HG02610 (cell line): ENCODE measurements at regions not wholly inside any gene's neighbourhood (a gene's known extent, or its start where the extent isn't known, plus 50 kb on each side); places are given as distances from the start of the nearest gene placed in this dataset.

ENCODE experiments used
- ATAC-seq: cut with Tn5 transposase; IDR thresholded peaks from one replicate; pipeline ENCODE4 v1.9.1; 2021; ENCODE audit warnings: mild to moderate bottlenecking, moderate library complexity; ENCODE audit not compliant: unreplicated experiment

DNA sequence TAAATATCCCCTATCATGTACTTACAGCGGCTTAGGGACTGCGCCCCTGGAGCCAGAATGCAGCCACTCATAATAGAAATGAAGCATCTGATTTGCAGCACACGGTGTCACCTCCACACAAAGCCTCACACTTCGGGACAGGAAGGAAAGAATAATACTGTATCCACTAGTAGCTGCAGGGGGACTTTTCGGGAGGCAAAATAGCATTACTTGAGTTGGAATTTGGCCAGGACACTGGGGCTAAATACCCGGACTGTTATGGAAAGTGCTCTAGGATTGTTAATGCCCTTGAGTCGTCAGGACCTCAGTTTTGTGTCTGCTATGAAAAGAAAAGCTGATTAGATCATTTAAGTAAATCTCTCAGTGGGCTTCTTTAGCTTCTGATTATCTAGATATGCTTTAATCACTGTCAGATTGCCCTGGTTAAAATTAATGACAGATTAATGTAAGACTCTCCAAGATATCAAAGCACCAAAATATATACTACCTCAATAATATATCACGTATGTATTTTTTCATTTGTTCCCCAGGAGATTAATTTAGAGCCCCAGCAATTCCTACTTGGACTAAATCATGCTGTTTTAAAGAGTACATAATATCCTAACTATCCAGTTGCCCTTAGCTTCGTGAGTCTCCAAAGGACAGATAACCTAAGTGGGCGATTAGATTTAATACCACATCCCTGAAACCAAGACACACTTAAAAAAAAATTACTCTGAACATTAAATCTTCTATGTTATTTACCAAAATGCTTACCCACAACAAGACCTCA, 173.0 kb upstream of the NEBL start:
- ATAC-seq, result no peak

DNA sequence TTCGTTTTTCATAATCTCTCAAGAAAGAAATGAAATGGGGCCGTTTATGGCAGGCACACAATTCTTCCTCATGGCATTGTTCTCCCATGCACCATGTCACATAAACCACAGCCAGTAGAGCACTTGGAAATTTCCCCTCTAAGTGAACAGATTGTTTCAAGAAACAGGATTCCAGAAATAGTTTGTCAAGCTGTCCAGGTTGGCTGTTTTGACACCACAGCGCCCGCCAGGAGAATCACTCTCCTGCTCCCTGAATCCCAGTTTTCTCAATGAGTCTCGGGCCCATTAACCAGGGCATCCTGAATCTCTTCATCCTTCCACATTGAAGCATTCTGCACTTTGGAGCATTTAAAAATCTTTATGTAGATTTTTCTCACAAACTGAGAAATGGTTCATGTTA, 172.2 kb upstream of the NEBL start:
- no peak for ATAC-seq

DNA sequence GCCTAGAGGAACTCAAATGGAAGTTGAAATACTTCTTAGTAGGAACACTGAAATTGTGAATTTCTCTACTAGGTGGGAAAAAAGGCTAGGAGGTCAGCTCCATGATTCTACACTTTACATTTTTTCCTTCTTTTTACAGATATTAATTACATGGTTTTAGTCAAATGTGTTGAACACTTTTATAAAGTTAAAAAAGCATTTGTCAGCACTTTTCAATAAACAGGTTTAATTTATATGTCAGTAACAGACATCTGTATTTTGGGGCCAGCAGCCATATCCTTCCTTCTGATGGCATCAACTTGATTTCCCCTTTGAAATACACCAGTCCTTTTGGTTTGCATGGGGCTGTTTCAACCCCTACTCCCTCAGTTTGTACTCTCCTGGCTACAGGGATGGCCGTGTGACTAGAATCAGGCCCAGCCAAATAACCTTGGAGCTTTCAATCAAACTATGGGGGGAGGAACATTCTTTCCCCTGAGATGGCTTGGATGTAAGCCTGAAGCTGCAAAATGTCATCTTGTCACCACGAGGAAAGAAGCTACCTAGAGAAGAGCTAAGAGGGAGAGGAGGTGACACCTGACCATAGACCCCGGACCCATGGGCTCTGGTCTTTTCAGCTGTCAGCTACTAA, 171.0 kb upstream of the NEBL start:
- ATAC-seq, result no peak

DNA sequence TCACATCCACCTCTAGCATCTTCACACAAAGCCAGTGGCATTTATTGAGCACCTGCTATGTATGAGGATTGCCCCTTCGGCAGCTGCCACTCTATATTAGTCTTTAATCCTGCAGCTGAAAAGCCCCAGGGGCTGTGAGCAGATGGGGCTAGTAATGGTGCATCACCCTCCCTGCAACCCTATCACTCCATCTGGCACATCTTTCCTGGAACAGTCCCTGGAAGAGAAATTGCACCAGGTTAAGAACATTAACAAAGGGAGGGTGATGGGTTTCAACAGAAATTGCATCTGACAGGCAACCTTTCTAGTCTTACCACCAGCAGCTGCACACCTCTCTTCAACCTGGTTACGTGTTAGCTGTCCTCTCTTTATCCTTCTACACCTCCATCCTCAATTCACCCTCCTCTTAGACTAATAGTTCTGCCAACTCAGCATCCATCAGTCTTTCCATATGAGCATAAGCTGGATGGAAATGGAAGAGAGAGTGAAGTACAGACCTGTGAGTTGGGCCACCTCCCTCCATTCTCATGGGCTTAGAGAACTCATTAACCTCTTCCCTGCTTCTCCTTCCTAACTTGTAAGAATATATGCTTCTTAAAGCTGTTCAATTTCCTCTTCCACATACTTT, 168.6 kb upstream of the NEBL start:
- no peak for ATAC-seq

DNA sequence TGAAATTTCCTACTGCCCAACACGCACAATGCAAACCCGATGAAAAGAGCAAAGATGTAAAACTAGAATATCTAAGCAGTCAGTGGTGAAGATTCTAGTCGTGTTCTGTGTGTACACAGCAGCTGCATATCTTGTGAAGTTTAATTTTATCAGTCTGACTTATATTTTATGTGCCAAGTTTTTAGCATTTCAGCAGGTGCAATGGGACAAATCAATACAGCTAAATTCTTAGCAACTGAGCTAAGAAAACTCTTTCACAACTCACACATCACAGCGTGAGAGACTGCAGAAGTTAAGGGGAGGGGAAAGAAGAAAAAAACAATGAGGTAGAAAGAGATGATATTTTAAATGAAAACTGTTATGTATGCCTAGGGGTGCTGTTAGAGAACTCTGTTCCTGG, 164.9 kb upstream of the NEBL start:
- ATAC-seq, result no peak

DNA sequence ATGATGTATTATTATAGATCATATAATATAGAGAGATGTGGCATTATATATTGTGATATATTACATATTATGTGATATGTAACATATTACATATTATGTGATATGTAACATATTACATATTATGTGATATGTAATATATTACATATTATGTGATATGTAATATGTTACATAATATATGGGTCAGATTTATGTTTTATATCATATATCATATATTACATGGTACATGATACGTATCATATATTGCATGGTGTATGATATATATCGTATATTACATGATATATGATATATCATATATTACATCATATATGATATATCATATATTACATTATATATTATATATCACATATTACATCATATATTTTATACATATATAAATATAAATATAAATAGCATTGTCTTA, 164.1 kb upstream of the NEBL start:
- no peak for ATAC-seq

DNA sequence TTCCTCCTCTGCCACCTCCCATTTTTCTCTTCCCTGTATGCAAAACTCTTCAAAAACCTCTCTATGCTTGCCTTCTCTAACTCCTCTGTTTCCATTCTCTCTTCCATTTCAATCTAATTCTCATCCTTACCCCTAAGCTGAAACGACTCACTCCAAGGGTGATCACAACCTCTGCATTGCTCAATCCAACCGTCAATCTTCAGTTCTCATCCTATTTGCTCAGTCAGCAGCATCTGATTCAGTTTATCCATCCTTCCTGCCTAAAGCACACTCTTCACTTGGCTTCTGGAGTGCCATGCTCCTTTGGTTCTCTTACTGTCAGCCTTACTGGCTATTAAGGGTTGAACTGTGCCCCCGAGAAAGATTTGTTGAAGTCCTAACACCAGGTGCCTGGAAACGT, 163.5 kb upstream of the NEBL start:
- ATAC-seq, result no peak

DNA sequence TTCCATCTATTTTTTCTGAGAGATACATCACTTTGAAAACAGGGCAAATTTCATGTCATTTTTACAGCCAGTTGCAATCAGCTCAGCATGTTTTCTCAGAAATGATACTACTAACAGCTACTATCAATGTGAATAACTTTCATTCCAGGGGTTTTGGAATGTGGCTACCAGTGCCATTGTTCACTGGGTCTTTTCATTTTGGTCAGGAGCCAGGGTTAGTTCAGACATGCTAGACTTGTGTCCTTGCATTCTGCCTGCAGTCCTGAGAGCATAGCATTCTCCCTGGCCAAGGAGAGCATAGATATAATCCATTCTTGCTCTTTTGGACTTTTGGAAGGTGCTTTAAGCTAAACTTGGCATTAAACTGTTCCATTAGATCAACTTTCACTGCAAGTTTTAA, 160.9 kb upstream of the NEBL start:
- ATAC-seq, result no peak

DNA sequence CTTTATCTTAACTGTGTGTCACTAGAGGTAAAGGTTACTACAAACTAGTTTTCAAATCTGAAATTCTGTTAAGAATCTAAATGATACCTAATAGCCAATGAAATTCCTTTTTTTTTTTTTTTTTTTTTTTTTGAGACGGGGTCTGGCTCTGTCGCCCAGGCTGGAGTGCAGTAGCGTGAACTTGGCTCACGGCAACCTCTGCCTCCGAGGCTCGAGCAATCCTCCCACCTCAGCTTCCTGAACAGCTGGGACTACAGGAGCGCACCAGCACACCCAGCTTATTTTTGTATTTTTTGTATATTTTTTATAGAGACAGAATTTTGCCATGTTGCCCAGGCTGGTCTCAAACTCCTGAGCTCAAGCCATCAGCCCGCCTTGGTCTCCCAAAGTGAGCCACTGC, 160.3 kb upstream of the NEBL start:
- no peak for ATAC-seq

DNA sequence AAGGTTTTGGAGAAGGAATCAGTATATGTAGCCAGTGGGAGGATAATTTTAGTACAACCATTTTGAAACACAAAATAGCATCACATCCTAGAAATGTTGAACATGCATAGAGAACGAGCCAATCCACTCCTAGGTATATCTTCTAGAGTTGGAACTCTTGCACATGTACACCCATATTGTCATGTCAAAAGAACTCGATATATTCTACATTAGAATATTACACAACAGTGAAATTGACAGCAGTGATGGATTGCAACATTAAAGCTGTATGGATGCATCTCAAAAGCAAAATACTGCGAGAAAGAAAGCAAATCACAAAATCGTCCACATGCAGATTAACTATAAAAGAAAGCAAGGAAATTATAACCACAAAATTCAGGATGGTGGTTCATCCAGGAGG, 159.3 kb upstream of the NEBL start:
- no peak for ATAC-seq

DNA sequence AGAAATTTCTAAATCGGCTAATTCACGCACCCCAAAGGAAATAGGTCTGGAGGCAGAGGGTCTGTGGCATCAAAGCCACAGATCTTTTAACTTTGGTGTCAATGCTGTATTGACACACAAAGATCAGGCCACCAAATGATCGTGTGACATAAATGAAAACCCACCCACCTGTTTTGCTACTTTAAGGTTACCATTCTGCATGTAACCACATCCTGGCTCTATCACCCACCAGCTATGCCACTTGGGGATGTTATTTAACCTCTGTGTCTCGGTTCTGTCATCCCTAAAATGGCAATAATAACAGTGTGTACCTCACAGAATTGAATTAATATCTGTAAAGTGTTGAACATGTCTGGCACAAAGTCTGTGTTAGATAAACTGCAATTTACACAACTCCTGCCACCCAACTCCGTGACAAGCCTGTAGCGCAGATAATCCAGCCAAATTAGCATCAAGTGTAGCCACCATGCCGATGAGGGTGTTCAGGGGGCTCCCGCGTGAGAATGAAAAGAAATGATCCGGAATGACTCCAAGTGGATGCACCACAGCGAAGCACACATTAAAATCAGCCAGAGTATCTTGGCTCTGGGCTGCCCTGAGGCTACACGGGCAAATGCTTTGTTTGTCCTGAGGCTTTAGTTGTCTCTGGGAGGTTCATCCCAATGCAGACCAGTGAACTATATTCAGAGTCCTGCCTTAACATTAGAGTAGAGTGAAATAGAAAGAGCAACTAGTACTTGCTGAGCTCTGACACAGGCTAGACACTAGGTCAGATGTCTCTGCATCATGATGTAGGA, 158.4 kb upstream of the NEBL start:
- no peak for ATAC-seq

DNA sequence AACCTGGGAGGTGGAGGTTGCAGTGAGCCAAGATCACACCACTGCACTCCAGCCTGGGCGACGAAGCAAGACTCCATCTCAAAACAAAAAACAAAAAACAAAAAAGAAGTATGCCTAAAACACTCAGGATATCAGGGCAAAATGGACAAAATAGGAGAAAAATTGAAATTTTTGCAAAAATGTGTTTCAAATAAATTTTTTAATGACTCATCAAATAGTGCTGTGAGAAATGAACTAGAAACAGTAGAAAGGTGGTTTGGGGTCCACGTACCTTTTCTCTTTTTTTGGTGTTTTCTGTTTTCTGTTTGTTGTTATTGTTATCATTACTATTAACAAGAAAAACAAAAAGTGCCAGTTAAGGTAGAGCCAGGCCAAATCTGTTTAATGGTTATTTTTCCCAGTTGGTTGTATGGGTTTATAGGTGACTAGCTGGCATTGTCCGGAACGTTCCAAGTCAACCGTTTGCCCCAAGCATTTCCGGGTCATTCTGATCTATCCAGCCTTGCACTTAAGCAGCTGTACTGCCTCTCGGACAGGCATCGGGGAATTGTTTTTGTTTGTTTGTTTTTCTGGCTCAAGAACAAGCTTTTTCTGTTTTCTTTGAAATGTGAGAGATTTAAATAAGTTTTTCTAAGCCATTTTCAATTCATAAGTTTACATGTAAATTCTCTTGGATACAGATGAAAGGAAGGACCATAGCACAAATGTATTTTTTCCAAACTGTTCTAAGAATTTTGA, 157.0 kb upstream of the NEBL start:
- ATAC-seq, result no peak

DNA sequence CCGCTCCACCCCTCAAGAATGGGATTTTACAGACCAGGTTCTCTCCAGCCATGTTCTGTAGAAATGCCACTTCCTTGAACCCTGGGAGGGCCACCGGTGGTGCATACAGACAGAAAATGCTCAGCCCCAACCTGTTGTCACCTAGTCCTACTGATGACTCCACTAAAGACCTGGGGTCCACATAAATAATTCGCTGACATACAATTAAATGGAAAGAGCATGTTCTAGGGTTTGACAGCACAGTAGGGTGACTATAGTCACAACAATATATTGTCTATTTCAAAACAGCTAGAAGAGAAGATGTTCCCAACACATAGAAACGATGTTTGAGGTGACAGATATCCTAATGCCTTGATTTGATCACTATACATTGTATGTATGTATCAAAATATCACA, 155.6 kb upstream of the NEBL start:
- ATAC-seq, result no peak

DNA sequence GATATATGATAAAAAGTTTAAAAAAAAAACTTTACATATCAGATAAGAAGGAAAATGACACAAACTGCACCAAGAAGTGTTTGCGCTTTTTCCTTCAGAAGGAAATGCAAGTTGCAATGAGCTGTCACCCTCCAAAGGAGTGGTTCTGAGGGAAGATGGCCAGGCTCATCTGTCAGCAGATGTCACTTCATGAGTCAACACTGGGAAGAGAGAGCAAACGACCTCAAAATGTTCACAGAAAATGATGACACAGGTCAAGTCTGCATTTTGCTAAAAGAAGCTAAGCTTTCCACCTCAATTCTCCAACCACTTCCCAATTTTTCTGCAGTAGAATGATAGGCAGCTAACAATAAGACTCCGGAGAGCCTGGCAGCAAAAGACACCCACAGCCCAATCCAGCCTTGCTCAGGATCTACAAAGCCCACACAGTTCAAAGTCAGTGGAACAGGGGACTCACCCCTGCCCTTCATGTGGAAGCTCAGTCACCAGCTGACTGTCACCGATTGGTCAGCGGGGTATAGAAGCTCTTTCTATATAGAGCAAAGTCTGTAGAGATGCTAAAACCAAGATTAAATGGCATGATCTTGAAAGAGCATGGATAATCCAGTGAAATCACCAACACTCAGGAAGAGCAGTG, 155.1 kb upstream of the NEBL start:
- ATAC-seq, result no peak

DNA sequence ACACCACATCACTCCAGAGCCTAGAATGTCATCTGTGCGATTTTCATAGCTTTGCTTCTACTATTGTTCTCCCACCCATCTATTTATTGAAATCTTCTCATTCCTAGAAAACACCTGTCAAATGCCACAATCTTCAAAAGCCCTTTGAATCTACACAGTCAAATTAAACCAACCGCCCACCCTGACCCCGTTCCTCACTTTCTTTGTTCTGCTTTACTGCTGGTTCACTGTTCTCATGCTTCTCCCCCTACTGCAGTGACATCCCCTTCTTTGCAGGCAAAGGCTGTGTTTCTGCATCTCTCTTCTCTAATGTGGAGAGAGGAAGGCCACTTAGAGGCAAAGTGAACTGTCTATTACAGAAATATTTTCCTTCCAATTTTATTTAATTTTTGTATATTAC, 152.4 kb upstream of the NEBL start:
- ATAC-seq, result no peak

DNA sequence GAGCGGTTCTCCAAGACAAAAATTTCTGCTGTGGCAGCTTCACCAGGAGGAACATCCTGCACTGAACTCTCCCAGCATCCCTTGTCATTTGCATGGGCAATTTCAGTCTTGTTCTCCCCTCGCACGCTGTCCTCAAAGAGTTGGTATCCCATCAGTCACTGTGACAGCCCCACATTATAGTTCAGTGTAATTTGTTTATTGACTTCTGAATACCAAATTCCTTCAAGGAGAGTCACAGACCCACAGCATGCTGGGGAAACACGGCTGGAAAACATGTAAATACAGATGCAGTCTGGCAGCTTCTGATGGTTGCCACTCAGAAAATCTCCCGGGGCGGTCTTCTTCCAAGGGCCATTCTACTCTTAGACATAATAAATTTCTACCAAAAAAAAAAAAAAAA, 151.0 kb upstream of the NEBL start:
- ATAC-seq, result no peak

DNA sequence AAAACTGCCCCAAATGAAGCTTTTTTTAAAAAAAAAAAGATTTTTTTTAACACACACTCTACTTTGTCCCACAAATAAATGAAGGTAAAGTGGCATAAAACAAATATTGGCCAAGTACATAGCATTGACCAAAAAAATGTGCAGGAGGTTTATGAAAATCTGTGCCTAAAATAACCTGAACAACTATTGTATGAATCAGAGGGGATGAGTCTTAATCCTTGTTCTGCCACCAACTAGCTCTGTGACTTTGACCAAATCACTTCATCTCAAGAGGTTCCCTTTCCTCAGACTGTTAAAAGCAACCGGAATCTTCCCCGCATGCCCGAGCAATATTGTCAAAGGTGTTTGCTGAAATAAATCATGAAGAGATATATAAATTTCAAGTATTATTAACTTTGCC, 150.4 kb upstream of the NEBL start:
- no peak for ATAC-seq

DNA sequence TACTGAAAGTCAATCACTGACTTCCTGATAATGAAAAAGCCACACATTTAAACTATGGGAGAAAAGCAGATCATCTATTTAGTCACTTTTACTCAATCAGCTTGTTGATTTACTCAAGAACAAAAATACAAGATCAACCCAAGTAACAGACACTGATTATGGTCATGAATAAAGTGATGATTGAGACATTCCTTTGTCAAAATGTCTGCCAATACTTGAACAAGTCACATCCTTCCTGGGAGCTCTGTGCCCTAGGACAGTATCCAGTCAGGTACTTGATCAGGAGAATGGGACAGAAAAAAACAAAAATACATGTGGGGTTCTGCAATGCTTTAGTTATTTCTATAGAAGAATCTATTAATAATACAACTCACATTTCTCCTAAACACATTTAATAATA, 150.0 kb upstream of the NEBL start:
- no peak for ATAC-seq

DNA sequence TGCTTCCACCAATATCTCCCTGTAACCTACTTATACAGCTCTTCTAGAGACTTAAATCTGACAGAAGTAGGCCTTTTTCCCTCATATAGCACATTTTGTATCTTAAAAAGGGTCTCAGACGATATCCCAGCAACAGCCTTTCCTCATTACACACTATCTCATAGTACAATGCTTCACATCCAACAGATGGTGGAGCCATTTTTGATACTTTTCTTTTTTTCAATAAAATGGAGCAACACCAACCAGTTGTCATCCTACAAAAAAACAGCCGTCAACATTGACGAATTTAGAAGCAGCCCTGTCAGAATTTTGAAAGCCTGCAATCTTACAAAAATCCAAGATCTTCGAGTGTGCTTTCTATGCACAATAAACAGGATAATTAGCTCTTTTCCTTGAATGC, 145.9 kb upstream of the NEBL start:
- ATAC-seq, result no peak

DNA sequence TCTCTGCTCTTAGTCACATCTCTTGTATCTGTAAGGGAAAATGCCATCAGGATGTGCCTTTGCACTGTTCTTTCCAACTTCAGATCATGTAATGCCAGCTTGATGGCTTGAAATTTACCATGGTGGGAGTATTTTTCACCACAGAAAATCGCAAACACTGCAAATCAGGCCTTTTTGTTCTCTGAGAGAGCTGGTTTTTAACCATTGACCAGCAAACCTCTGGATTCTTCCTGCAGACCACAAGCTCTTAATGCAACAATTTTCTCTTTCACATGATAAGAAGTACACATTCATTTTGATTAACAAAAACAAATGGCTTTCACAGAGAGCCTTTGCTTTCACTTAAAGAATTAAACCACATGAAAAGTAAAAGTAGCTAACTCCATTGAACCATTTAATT, 145.4 kb upstream of the NEBL start:
- ATAC-seq, result no peak
